ENCODE measurements at regions not wholly inside any gene's neighbourhood (a gene's known extent, or its start where the extent isn't known, plus 50 kb on each side); places are given as distances from the start of the nearest gene placed in this dataset.

GRCh38 chr5:82334085-82334692, 56.0 kb upstream of the RPS23 start:
- Histone ChIP-seq H3K4me3 (no peak overlapping the region), H3K4me1 (no peaks in the 10 kb centered on the region), H3K27me3 (no peaks in the 10 kb centered on the region), H3K27ac (no peak overlapping the region), H3K9me3 (no peaks in the 10 kb centered on the region), H3K36me3 (replicated peaks in 1 of 2; ENCODE audit: insufficient read depth in 1 of 2, low read depth in 2 of 2) (no peaks in the 10 kb centered on the region)
- DNase-seq (no peak), ATAC-seq (no peak)
- TF ChIP-seq CTCF (IDR thresholded peaks at IDR 0.05) (no peak), POLR2A (IDR thresholded peaks at IDR 0.05) (no peak)
- 84 to 85% methylated on average over 5 of the region's 5 CpGs for WGBS, 2 donors
- intact Hi-C loops (cut with DNase I) = no loop called here

GRCh38 chr5:82332886-82333615, 54.9 kb upstream of the RPS23 start:
- Histone ChIP-seq H3K4me3 (no peak overlapping the region), H3K36me3 (replicated peaks in 1 of 2; ENCODE audit: insufficient read depth in 1 of 2, low read depth in 2 of 2) (no peaks in the 10 kb centered on the region), H3K27ac (no peak overlapping the region), H3K4me1 (no peaks in the 10 kb centered on the region), H3K27me3 (no peaks in the 10 kb centered on the region), H3K9me3 (no peaks in the 10 kb centered on the region)
- 67 to 69% methylated on average over 2 of the region's 2 CpGs for WGBS, 2 donors
- TF ChIP-seq CTCF (IDR thresholded peaks at IDR 0.05) = no peak
- TF ChIP-seq POLR2A (IDR thresholded peaks at IDR 0.05) = no peak
- ATAC-seq (no peak), DNase-seq (no peak)
- intact Hi-C loops (cut with DNase I) = no loop called here

- DNase-seq = no peak
- ATAC-seq = no peak
- H3K4me1 ChIP-seq = no peaks in the 10 kb centered on the region
- H3K4me3 ChIP-seq = no peak overlapping the region
- no peaks in the 10 kb centered on the region for H3K27me3 ChIP-seq
- H3K36me3 ChIP-seq (replicated peaks in 1 of 2; ENCODE audit: insufficient read depth in 1 of 2, low read depth in 2 of 2) = no peaks in the 10 kb centered on the region
- 76 to 82% methylated on average over 3 of the region's 3 CpGs for WGBS, 2 donors
- no peak overlapping the region for H3K27ac ChIP-seq
- TF ChIP-seq CTCF (IDR thresholded peaks at IDR 0.05) = no peak
- TF ChIP-seq POLR2A (IDR thresholded peaks at IDR 0.05) = no peak
- intact Hi-C loops (cut with DNase I) = no loop called here
- no peaks in the 10 kb centered on the region for H3K9me3 ChIP-seq
Measured at GRCh38 chr5:82332064-82332855, 54.1 kb upstream of the RPS23 start.

GRCh38 chr5:82331557-82331956, 53.4 kb upstream of the RPS23 start:
- intact Hi-C loops (cut with DNase I) = no loop called here
- DNase-seq (no peak), ATAC-seq (no peak)
- Histone ChIP-seq H3K4me3 (no peak overlapping the region), H3K27ac (no peak overlapping the region), H3K4me1 (no peaks in the 10 kb centered on the region), H3K27me3 (no peaks in the 10 kb centered on the region), H3K9me3 (no peaks in the 10 kb centered on the region), H3K36me3 (replicated peaks in 1 of 2; ENCODE audit: insufficient read depth in 1 of 2, low read depth in 2 of 2) (no peaks in the 10 kb centered on the region)
- 81 to 85% methylated on average over 4 of the region's 4 CpGs for WGBS, 2 donors
- TF ChIP-seq CTCF (IDR thresholded peaks at IDR 0.05) = no peak
- no peak for TF ChIP-seq POLR2A (IDR thresholded peaks at IDR 0.05)

Measured in body of pancreas (tissue), 4 donors.